IPS-20b (cell line): ENCODE measurements at regions not wholly inside any gene's neighbourhood (a gene's known extent, or its start where the extent isn't known, plus 50 kb on each side); places are given as distances from the start of the nearest gene placed in this dataset.
"Not testable (repeated sequence)": the region's sequence is repeated elsewhere in the genome, so short reads cannot be mapped to it uniquely, and the experiment has no call there.

ENCODE experiments used
- H3K27ac ChIP-seq: one replicate; pipeline ENCODE4 v1.5.1; 2013; ENCODE audit warnings: low read length
- H3K27me3 ChIP-seq: 2 replicates; pipeline ENCODE4 v1.6.1; 2013; ENCODE audit warnings: mild to moderate bottlenecking, low read length, inconsistent platforms; ENCODE audit not compliant: insufficient read depth
- H3K36me3 ChIP-seq: 2 replicates; pipeline ENCODE4 v1.6.1; 2013; ENCODE audit warnings: low read depth, mild to moderate bottlenecking, inconsistent platforms, low read length, moderate library complexity; ENCODE audit not compliant: insufficient read depth
- H3K4me1 ChIP-seq: 2 replicates; pipeline ENCODE4 v1.6.1; 2013; ENCODE audit warnings: mild to moderate bottlenecking, control low read depth, inconsistent platforms, low read length, moderate library complexity; ENCODE audit not compliant: insufficient read depth
- H3K4me3 ChIP-seq: 2 replicates; pipeline ENCODE4 v1.5.1; 2013; ENCODE audit warnings: mild to moderate bottlenecking, low read length, inconsistent platforms
- H3K9ac ChIP-seq: 2 replicates; pipeline ENCODE4 v1.6.1; 2013; ENCODE audit warnings: low read depth, mild to moderate bottlenecking, inconsistent platforms, low read length, moderate library complexity
- H3K9me3 ChIP-seq: 2 replicates; pipeline ENCODE4 v1.6.1; 2013; ENCODE audit warnings: mild to moderate bottlenecking, low read depth, low read length, inconsistent platforms; ENCODE audit not compliant: insufficient read depth

DNA sequence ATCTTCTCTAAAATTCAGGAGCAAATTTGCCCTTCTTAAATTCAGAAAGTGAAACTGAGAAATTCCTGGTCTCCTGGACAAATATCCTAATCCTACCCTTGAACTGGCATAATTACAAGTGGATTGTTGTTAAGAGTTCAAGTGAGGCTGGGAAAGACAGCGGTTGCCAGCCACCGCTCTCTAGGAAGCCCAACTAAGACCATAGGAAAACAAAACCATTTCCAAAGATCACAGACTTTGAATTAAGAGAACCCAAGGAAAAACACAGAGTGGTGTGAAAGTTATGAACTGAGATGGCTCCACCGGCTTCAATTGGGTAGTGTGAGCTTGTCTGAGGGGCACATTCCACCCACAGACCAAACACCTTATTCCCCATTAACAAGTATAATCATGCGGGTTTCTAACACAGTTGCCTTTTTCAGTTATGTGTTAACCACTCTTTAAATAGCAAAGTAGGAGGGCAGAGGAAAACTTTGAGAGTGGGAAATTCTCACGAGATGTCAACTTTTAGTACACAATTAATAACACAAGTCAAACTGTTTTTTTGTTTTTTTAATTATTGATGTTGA is 1628.8 kb upstream of the SEL1L start:
- Histone ChIP-seq H3K4me3 (no peak overlapping the region), H3K36me3 (no peaks in the 10 kb centered on the region), H3K27me3 (no peaks in the 10 kb centered on the region), H3K27ac (no peak overlapping the region), H3K9me3 (no peaks in the 10 kb centered on the region), H3K4me1 (no peaks in the 10 kb centered on the region), H3K9ac (no peak overlapping the region)

- no peaks in the 10 kb centered on the region for H3K9me3 ChIP-seq
- no peak overlapping the region for H3K27ac ChIP-seq
- H3K4me1 ChIP-seq, result no peaks in the 10 kb centered on the region
- no peaks in the 10 kb centered on the region for H3K36me3 ChIP-seq
- no peaks in the 10 kb centered on the region for H3K27me3 ChIP-seq
- H3K9ac ChIP-seq, result no peak overlapping the region
- no peak overlapping the region for H3K4me3 ChIP-seq
These were observed 1629.4 kb upstream of the SEL1L start for GRCh38 chr14:83163016-83163415.

- Histone ChIP-seq H3K27ac (no peak overlapping the region), H3K27me3 (no peaks in the 10 kb centered on the region), H3K4me3 (no peak overlapping the region), H3K9me3 (no peaks in the 10 kb centered on the region), H3K9ac (no peak overlapping the region), H3K4me1 (peaks cover 4% of the 10 kb centered on the region; the same call in 1 of the 2 replicates), H3K36me3 (no peaks in the 10 kb centered on the region)
These were observed 1630.4 kb upstream of the SEL1L start for GRCh38 chr14:83164016-83164415.

GRCh38 chr14:83164591-83164990 is 1630.9 kb upstream of the SEL1L start:
- no peak overlapping the region for H3K27ac ChIP-seq
- H3K4me1 ChIP-seq, result peaks cover 6% of the 10 kb centered on the region; the same call in 1 of the 2 replicates
- no peak overlapping the region for H3K9ac ChIP-seq
- no peaks in the 10 kb centered on the region for H3K9me3 ChIP-seq
- H3K4me3 ChIP-seq, result no peak overlapping the region
- H3K36me3 ChIP-seq, result no peaks in the 10 kb centered on the region
- H3K27me3 ChIP-seq, result no peaks in the 10 kb centered on the region

DNA sequence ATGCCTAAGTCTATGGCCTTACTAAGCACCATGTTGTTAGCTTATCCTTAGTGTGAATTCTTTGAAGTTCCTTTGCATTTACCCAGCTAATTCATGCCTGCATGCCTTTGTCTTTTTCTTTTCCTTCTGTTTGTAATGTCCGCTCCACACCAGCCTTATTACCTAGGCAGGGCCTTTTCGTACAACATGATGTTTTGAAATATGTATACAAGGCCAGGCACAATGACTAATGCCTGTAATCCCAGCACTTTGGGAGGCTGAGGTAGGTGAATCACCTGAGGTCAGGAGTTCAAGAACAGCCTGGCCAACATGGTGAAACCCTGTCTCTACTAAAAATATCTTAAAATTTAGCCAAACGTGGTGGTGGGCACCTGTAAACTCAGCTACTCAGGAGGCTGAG is 1636.5 kb upstream of the SEL1L start:
- Histone ChIP-seq H3K9ac (no peak overlapping the region), H3K4me1 (peaks cover 6% of the 10 kb centered on the region; the same call in 1 of the 2 replicates), H3K9me3 (no peaks in the 10 kb centered on the region), H3K36me3 (no peaks in the 10 kb centered on the region), H3K27me3 (no peaks in the 10 kb centered on the region), H3K4me3 (no peak overlapping the region), H3K27ac (no peak overlapping the region)

DNA sequence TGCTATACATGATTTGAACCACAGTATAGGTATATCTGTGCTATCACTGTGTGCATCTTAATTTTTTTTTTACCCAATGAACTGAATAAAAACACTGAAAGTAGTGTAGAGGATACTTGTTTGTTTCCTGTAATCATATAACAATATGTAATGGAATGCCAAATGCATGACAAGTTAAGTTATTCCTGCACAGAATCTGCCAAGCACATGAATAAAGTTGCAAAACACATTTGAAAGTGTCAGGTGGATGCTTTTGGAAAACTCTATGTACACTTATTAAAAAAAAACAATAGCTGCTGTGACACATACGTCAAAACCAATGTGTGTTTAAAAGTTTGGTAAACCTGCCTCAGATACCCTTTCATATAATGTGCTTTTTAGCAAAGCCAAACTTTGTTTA is 1638.1 kb upstream of the SEL1L start:
- no peak overlapping the region for H3K4me3 ChIP-seq

DNA sequence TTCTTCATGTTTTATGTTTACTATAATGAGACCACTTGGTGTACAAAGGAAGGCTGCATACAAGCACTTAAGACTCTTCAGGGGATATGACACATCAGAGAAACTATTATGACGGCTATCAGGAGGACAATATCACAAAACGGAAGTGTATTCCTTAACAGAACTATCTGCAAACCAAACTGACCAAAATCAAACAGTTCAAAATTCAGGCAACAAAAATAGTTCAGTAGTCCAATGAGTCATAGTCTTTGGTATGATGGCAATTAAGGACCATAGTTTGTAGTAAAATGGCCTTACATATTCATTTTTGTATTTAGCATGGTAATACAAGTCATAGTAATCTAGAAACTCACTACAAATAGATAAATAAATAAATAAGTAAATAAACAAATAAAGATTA is 1638.7 kb upstream of the SEL1L start:
- H3K27me3 ChIP-seq, result no peaks in the 10 kb centered on the region
- peaks cover 6% of the 10 kb centered on the region; the same call in 1 of the 2 replicates for H3K4me1 ChIP-seq
- H3K9ac ChIP-seq, result no peak overlapping the region
- no peaks in the 10 kb centered on the region for H3K36me3 ChIP-seq
- H3K9me3 ChIP-seq, result no peaks in the 10 kb centered on the region
- H3K27ac ChIP-seq, result no peak overlapping the region
- H3K4me3 ChIP-seq, result no peak overlapping the region

More for the DNA sequence above, 1638.1 kb upstream of the SEL1L start:
- Histone ChIP-seq H3K4me1 (peaks cover 6% of the 10 kb centered on the region; the same call in 1 of the 2 replicates), H3K27ac (no peak overlapping the region), H3K9me3 (no peaks in the 10 kb centered on the region), H3K27me3 (no peaks in the 10 kb centered on the region), H3K9ac (no peak overlapping the region), H3K36me3 (no peaks in the 10 kb centered on the region)

GRCh38 chr14:83173687-83174086 is 1640.0 kb upstream of the SEL1L start:
- no peaks in the 10 kb centered on the region for H3K36me3 ChIP-seq
- H3K9ac ChIP-seq, result no peak overlapping the region
- H3K27me3 ChIP-seq, result no peaks in the 10 kb centered on the region
- H3K4me3 ChIP-seq, result no peak overlapping the region
- H3K4me1 ChIP-seq, result peaks cover 5% of the 10 kb centered on the region; the same call in 1 of the 2 replicates
- H3K27ac ChIP-seq, result no peak overlapping the region
- H3K9me3 ChIP-seq, result no peaks in the 10 kb centered on the region

GRCh38 chr14:83184531-83184930 is 1650.9 kb upstream of the SEL1L start:
- H3K36me3 ChIP-seq, result no peaks in the 10 kb centered on the region
- no peaks in the 10 kb centered on the region for H3K4me1 ChIP-seq
- H3K27me3 ChIP-seq, result no peaks in the 10 kb centered on the region
- no peak overlapping the region for H3K9ac ChIP-seq
- H3K9me3 ChIP-seq, result no peaks in the 10 kb centered on the region
- H3K27ac ChIP-seq, result no peak overlapping the region
- no peak overlapping the region for H3K4me3 ChIP-seq

DNA sequence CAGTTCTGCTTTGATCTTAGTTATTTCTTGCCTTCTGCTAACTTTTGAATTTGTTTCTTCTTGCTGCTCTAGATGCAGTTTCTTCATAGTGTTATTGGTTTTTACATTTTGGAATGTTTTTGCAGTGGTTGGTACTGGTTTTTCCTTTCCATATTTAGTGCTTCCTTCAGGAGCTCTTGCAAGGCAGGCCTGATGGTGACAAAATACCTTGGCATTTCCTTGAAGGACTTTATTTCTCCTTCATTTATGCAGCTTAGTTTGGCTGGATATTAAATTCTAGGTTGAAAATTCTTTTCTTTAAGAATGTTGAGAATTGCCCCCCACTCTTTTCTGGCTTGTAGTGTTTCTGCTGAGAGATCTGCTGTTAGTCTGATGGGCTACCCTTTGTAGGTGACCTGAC is 1654.7 kb upstream of the SEL1L start:
- H3K9me3 ChIP-seq, H3K27ac ChIP-seq, H3K27me3 ChIP-seq, H3K36me3 ChIP-seq, H3K9ac ChIP-seq, H3K4me1 ChIP-seq, H3K4me3 ChIP-seq: not testable (repeated sequence)

- Histone ChIP-seq H3K4me3 (no peak overlapping the region), H3K27ac (no peak overlapping the region), H3K9ac (no peak overlapping the region), H3K4me1 (no peaks in the 10 kb centered on the region), H3K9me3 (no peaks in the 10 kb centered on the region), H3K36me3 (no peaks in the 10 kb centered on the region), H3K27me3 (no peaks in the 10 kb centered on the region)
These were observed 1662.6 kb upstream of the SEL1L start for GRCh38 chr14:83196236-83196635.

GRCh38 chr14:83197271-83197670 is 1663.6 kb upstream of the SEL1L start:
- Histone ChIP-seq H3K9ac (no peak overlapping the region), H3K36me3 (no peaks in the 10 kb centered on the region), H3K9me3 (no peaks in the 10 kb centered on the region), H3K4me1 (no peaks in the 10 kb centered on the region), H3K27ac (no peak overlapping the region), H3K27me3 (no peaks in the 10 kb centered on the region), H3K4me3 (no peak overlapping the region)
